ENCODE measurements at regions not wholly inside any gene's neighbourhood (a gene's known extent, or its start where the extent isn't known, plus 50 kb on each side); places are given as distances from the start of the nearest gene placed in this dataset.

DNA sequence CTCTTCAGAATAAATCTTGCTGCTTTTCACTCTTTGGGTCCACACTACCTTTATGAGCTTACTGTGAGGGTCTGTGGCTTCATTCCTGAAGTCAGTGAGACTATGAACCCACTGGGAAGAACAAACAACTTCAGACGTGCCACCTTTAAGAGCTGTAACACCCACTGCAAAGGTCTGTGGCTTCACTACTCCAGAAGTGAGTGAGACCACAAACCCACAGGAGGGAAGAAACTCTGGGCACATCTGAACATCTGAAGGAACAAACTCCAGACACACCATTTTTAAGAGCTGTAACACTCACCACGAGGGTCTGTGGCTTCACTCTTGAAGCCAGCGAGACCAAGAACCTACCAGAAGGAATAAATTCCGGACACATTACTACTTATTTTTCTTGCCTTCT, 964.1 kb upstream of the NXPH2 start:
- no peaks in the 10 kb centered on the region for H3K4me1 ChIP-seq (ENCODE audit: control insufficient read depth in 2 of 2, insufficient read depth in 2 of 2, low read length in 2 of 2)
- no peak overlapping the region for H3K27ac ChIP-seq (ENCODE audit: low read depth in 1 of 2, low read length in 1 of 2)
- DNase-seq (ENCODE audit: low read depth in 6 of 9, low spot score in 9 of 9): no peak
- no peak overlapping the region for H3K4me3 ChIP-seq (ENCODE audit: low read length in 2 of 2)
- no peaks in the 10 kb centered on the region for H3K9me3 ChIP-seq (ENCODE audit: control insufficient read depth in 2 of 2, insufficient read depth in 1 of 2, low read length in 1 of 2)
- WGBS: 72% methylated on average over 4 of the region's 4 CpGs
- no peaks in the 10 kb centered on the region for H3K36me3 ChIP-seq (ENCODE audit: control insufficient read depth in 2 of 2, insufficient read depth in 2 of 2, low read length in 1 of 2)
- H3K27me3 ChIP-seq (ENCODE audit: control insufficient read depth in 2 of 2, insufficient read depth in 1 of 2, low read length in 1 of 2): no peaks in the 10 kb centered on the region

DNA sequence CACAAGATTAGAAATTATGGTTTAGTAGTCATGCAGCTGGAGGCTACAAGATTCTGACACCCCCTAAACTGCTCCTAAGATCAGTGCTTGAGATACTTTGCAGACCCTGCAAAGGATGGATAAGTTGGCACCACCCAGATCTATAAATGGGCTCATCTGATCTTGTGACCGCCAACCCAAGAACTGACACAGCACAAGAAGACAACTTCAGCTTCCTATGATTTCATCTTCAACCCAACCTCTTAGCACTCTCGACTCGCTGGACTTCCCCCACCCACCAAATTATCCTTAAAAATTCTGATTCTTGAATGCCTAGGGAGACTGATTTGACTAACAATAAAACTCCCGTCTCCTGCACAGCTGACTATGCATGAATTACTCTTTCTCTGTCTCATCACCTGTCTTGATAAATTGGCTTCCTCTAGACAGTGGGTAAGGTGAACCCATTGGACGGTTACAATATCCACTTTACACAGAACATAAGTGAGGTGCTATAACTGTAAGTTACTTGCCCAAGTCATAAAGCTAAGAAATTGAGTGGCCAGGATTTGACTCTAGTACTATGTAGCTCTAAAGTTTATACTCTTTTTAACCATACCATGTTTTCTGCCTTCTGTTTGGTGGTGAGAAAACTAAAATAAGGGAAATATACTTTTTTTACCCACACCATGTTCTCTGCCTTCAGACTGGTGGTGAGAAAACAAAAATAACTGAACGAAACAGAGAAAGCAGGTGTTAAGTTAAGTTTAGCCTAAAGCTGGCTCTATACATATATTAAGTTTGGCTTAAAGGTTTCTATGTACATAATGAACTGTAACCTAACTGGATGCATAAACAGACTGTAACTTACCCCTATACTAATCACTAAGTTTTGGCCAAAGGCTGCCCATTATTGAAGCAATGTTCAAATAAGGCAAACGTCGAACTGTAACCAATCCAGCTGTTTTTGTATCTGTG, 962.3 kb upstream of the NXPH2 start:
- Histone ChIP-seq H3K9me3 (ENCODE audit: control insufficient read depth in 2 of 2, insufficient read depth in 1 of 2, low read length in 1 of 2) (no peaks in the 10 kb centered on the region), H3K27me3 (ENCODE audit: control insufficient read depth in 2 of 2, insufficient read depth in 1 of 2, low read length in 1 of 2) (no peaks in the 10 kb centered on the region), H3K27ac (ENCODE audit: low read depth in 1 of 2, low read length in 1 of 2) (no peak overlapping the region), H3K36me3 (ENCODE audit: control insufficient read depth in 2 of 2, insufficient read depth in 2 of 2, low read length in 1 of 2) (no peaks in the 10 kb centered on the region), H3K4me3 (ENCODE audit: low read length in 2 of 2) (no peak overlapping the region), H3K4me1 (ENCODE audit: control insufficient read depth in 2 of 2, insufficient read depth in 2 of 2, low read length in 2 of 2) (no peaks in the 10 kb centered on the region)
- 93% methylated on average over 8 of the region's 8 CpGs for WGBS
- DNase-seq (ENCODE audit: low read depth in 6 of 9, low spot score in 9 of 9): no peak

DNA sequence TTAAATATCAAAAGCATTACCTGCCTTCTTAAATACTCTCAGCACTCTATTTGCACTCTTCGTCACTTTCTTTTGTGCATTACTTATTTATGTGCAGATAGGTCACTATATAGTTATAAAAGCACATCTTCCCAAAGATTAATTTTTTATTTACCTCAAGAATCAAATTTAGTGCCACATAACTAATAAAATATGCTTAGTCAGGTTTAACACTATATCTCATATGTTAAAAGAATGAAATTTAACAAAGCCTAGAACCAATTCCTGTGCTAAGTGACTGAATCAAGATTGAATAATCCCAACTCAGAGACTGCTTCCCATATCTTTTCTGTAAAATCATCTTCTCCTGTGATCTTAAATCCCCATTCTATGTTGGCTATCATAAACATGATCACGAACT, 957.5 kb upstream of the NXPH2 start:
- 86% methylated on average over 2 of the region's 2 CpGs for WGBS
- H3K4me1 ChIP-seq (ENCODE audit: control insufficient read depth in 2 of 2, insufficient read depth in 2 of 2, low read length in 2 of 2): no peaks in the 10 kb centered on the region
- H3K36me3 ChIP-seq (ENCODE audit: control insufficient read depth in 2 of 2, insufficient read depth in 2 of 2, low read length in 1 of 2): no peaks in the 10 kb centered on the region
- DNase-seq (ENCODE audit: low read depth in 6 of 9, low spot score in 9 of 9): no peak
- H3K27ac ChIP-seq (ENCODE audit: low read depth in 1 of 2, low read length in 1 of 2): no peak overlapping the region
- H3K9me3 ChIP-seq (ENCODE audit: control insufficient read depth in 2 of 2, insufficient read depth in 1 of 2, low read length in 1 of 2): no peaks in the 10 kb centered on the region
- no peak overlapping the region for H3K4me3 ChIP-seq (ENCODE audit: low read length in 2 of 2)
- no peaks in the 10 kb centered on the region for H3K27me3 ChIP-seq (ENCODE audit: control insufficient read depth in 2 of 2, insufficient read depth in 1 of 2, low read length in 1 of 2)

DNA sequence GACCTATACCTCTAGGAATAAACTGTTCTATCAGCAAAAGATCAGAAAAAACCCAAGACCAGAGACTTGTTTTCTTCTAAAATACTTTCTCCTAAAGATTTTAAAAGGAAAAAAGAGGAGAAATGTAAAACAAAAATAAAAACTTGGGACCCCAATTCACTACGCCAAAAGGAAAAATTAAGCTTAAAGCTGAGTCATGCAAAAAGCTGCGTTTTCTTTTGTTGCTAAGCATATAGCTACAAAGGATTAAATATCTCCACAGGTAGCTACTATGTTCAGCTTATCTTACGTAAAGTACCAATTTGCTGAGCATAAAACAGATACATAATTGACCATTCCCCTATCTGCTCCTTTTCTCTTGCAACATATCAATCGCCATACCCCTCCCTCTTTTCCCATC, 950.0 kb upstream of the NXPH2 start:
- Histone ChIP-seq H3K27ac (ENCODE audit: low read depth in 1 of 2, low read length in 1 of 2) (no peak overlapping the region), H3K27me3 (ENCODE audit: control insufficient read depth in 2 of 2, insufficient read depth in 1 of 2, low read length in 1 of 2) (no peaks in the 10 kb centered on the region), H3K9me3 (ENCODE audit: control insufficient read depth in 2 of 2, insufficient read depth in 1 of 2, low read length in 1 of 2) (no peaks in the 10 kb centered on the region), H3K36me3 (ENCODE audit: control insufficient read depth in 2 of 2, insufficient read depth in 2 of 2, low read length in 1 of 2) (no peaks in the 10 kb centered on the region), H3K4me1 (ENCODE audit: control insufficient read depth in 2 of 2, insufficient read depth in 2 of 2, low read length in 2 of 2) (no peaks in the 10 kb centered on the region), H3K4me3 (ENCODE audit: low read length in 2 of 2) (no peak overlapping the region)
- 92% methylated on average over 4 of the region's 4 CpGs for WGBS
- no peak for DNase-seq (ENCODE audit: low read depth in 6 of 9, low spot score in 9 of 9)

DNA sequence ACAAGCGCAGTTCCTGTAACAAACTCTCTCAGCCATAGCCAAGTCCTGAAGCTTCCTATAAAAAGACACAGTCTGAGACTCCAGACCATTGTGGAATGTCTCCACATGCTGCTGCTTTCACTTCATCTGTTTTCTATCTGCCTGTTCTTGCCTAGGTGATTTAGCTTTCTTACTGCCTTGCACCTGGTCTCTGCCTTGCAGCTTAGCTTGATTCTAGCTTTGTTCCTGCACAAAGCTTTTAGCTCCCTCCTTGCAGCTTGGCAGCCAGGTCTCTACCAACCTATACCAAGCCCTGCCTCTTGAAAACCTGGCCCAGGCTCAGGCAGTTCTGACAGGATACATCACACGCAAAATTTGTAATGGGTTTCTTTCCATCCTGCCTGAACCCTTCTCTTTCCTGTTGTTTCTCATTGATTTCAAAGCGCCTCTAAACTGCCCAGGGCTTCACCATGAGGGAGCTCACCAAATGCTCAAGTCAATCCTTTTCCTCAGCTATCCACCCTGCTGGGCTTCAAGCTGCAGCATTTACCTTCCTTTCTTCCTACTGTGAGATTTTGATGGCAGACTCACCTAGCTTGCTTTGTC, 941.3 kb upstream of the NXPH2 start:
- no peak for DNase-seq (ENCODE audit: low read depth in 6 of 9, low spot score in 9 of 9)
- Histone ChIP-seq H3K4me1 (ENCODE audit: control insufficient read depth in 2 of 2, insufficient read depth in 2 of 2, low read length in 2 of 2) (no peaks in the 10 kb centered on the region), H3K4me3 (ENCODE audit: low read length in 2 of 2) (no peak overlapping the region), H3K27ac (ENCODE audit: low read depth in 1 of 2, low read length in 1 of 2) (no peak overlapping the region), H3K27me3 (ENCODE audit: control insufficient read depth in 2 of 2, insufficient read depth in 1 of 2, low read length in 1 of 2) (no peaks in the 10 kb centered on the region), H3K9me3 (ENCODE audit: control insufficient read depth in 2 of 2, insufficient read depth in 1 of 2, low read length in 1 of 2) (no peaks in the 10 kb centered on the region), H3K36me3 (ENCODE audit: control insufficient read depth in 2 of 2, insufficient read depth in 2 of 2, low read length in 1 of 2) (no peaks in the 10 kb centered on the region)
- WGBS: 54% methylated on average over 3 of the region's 3 CpGs

DNA sequence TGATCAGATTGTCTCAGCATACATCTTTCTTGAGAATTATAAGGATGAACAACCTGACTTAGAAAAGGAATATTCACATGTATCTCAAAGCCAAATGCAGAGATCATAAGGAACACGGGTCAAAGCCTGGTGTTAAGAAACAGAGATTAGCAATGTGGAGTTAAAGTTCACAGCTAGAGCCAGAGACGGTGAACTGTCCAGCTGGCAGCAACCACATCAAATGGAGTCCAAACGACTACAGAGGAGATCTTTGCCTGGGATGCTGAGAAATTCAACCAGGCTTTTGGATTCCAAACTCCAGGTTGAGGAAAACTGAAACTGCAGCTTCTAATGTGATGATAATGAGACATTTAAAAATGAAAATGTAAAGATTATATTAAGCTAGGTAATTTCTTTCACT, 939.9 kb upstream of the NXPH2 start:
- Histone ChIP-seq H3K4me1 (ENCODE audit: control insufficient read depth in 2 of 2, insufficient read depth in 2 of 2, low read length in 2 of 2) (no peaks in the 10 kb centered on the region), H3K36me3 (ENCODE audit: control insufficient read depth in 2 of 2, insufficient read depth in 2 of 2, low read length in 1 of 2) (no peaks in the 10 kb centered on the region), H3K9me3 (ENCODE audit: control insufficient read depth in 2 of 2, insufficient read depth in 1 of 2, low read length in 1 of 2) (no peaks in the 10 kb centered on the region), H3K27ac (ENCODE audit: low read depth in 1 of 2, low read length in 1 of 2) (no peak overlapping the region), H3K4me3 (ENCODE audit: low read length in 2 of 2) (no peak overlapping the region), H3K27me3 (ENCODE audit: control insufficient read depth in 2 of 2, insufficient read depth in 1 of 2, low read length in 1 of 2) (no peaks in the 10 kb centered on the region)
- no peak for DNase-seq (ENCODE audit: low read depth in 6 of 9, low spot score in 9 of 9)
- 71% methylated on average over 3 of the region's 3 CpGs for WGBS

DNA sequence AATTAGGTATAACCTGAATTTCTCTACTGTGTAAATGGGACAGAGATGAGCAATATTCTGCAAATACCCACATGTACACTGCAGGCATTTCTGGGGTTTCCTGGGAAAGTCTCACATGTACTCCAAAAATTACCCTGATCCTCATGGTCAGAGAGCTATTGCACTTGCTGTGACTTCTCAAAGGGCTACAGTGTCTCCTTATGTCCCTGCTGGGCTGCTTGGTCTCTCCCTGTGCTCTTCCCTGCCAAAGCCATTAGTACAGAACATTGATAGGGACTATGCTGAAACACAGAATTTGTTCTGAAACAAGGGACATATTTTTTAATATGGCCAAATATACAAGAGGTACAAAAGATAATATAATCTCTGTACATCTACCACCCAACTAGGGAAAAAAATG, 924.4 kb upstream of the NXPH2 start:
- DNase-seq (ENCODE audit: low read depth in 6 of 9, low spot score in 9 of 9): no peak
- Histone ChIP-seq H3K4me1 (ENCODE audit: control insufficient read depth in 2 of 2, insufficient read depth in 2 of 2, low read length in 2 of 2) (no peaks in the 10 kb centered on the region), H3K4me3 (ENCODE audit: low read length in 2 of 2) (no peak overlapping the region), H3K27me3 (ENCODE audit: control insufficient read depth in 2 of 2, insufficient read depth in 1 of 2, low read length in 1 of 2) (no peaks in the 10 kb centered on the region), H3K9me3 (ENCODE audit: control insufficient read depth in 2 of 2, insufficient read depth in 1 of 2, low read length in 1 of 2) (no peaks in the 10 kb centered on the region), H3K36me3 (ENCODE audit: control insufficient read depth in 2 of 2, insufficient read depth in 2 of 2, low read length in 1 of 2) (no peaks in the 10 kb centered on the region), H3K27ac (ENCODE audit: low read depth in 1 of 2, low read length in 1 of 2) (no peak overlapping the region)

DNA sequence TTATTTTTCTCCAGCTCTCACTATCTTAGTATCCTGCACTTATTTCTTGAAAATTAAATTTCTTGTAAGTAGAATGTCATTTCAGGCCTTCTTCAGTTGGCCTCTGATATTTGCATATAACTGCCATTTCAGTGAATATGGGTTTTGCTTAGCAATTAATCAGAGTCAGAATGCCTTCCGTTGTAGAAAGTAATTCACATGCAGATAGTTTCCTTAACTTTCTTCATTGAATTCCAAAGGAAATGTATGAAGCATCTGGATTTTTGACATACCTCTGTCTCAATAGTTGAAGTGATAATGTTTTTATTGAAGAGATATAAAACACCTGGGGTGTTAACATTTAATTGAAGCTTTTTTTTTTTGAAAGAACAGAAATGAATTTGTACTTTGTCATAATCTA, 914.1 kb upstream of the NXPH2 start:
- 67% methylated on average over 1 of the region's 1 CpG for WGBS
- H3K4me3 ChIP-seq (ENCODE audit: low read length in 2 of 2): no peak overlapping the region
- H3K4me1 ChIP-seq (ENCODE audit: control insufficient read depth in 2 of 2, insufficient read depth in 2 of 2, low read length in 2 of 2): no peaks in the 10 kb centered on the region
- no peak overlapping the region for H3K27ac ChIP-seq (ENCODE audit: low read depth in 1 of 2, low read length in 1 of 2)
- no peaks in the 10 kb centered on the region for H3K9me3 ChIP-seq (ENCODE audit: control insufficient read depth in 2 of 2, insufficient read depth in 1 of 2, low read length in 1 of 2)
- H3K36me3 ChIP-seq (ENCODE audit: control insufficient read depth in 2 of 2, insufficient read depth in 2 of 2, low read length in 1 of 2): no peaks in the 10 kb centered on the region
- no peak for DNase-seq (ENCODE audit: low read depth in 6 of 9, low spot score in 9 of 9)
- no peaks in the 10 kb centered on the region for H3K27me3 ChIP-seq (ENCODE audit: control insufficient read depth in 2 of 2, insufficient read depth in 1 of 2, low read length in 1 of 2)

DNA sequence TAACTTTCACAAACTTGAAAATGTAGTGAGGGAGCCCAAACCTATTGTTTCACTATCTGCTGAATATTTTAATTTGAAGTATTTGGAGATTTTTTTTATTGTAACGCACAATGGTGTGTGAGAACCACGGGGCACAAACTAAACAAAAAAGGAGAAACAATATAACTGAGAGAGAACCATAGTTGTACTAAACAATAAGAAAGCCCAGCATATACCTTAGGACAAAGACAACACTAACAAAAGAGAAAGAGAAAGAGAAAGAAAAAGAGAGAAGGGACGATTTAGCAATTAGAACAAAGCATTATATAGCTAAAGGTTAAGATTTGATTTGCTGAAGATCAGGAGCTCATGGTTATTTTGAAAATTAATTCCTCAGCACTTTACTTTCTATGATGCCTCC, 906.0 kb upstream of the NXPH2 start:
- H3K4me3 ChIP-seq (ENCODE audit: low read length in 2 of 2): no peak overlapping the region
- no peak overlapping the region for H3K27ac ChIP-seq (ENCODE audit: low read depth in 1 of 2, low read length in 1 of 2)
- no peaks in the 10 kb centered on the region for H3K27me3 ChIP-seq (ENCODE audit: control insufficient read depth in 2 of 2, insufficient read depth in 1 of 2, low read length in 1 of 2)
- DNase-seq (ENCODE audit: low read depth in 6 of 9, low spot score in 9 of 9): no peak
- 89% methylated on average over 3 of the region's 3 CpGs for WGBS
- H3K36me3 ChIP-seq (ENCODE audit: control insufficient read depth in 2 of 2, insufficient read depth in 2 of 2, low read length in 1 of 2): no peaks in the 10 kb centered on the region
- peaks cover 0 to 3% of the 10 kb centered on the region in 2 donors for H3K9me3 ChIP-seq (ENCODE audit: control insufficient read depth in 2 of 2, insufficient read depth in 1 of 2, low read length in 1 of 2)
- no peaks in the 10 kb centered on the region for H3K4me1 ChIP-seq (ENCODE audit: control insufficient read depth in 2 of 2, insufficient read depth in 2 of 2, low read length in 2 of 2)

Measured in thymus (tissue), 11 donors.